ENCODE measurements at regions not wholly inside any gene's neighbourhood (a gene's known extent, or its start where the extent isn't known, plus 50 kb on each side); places are given as distances from the start of the nearest gene placed in this dataset.
"Not testable (repeated sequence)": the region's sequence is repeated elsewhere in the genome, so short reads cannot be mapped to it uniquely, and the experiment has no call there.

- ChIA-PET CTCF (no interaction called here), POLR2A (no interaction called here)
These were observed 2039.9 kb downstream of the EFNA5 start for GRCh38 chr5:105630803-105631202.

GRCh38 chr5:105619725-105620124 lies 2051.0 kb downstream of the EFNA5 start:
- ChIA-PET CTCF (no interaction called here), POLR2A (no interaction called here)

- CTCF ChIA-PET, result no interaction called here
These were observed 2053.1 kb downstream of the EFNA5 start for GRCh38 chr5:105617436-105618215.

GRCh38 chr5:105616599-105616998 lies 2054.0 kb upstream of the NUDT12 start:
- ChIA-PET CTCF (no interaction called here), POLR2A (no interaction called here)

More at GRCh38 chr5:105617436-105618215, 2053.1 kb downstream of the EFNA5 start:
- POLR2A ChIA-PET, result no interaction called here

GRCh38 chr5:105602406-105602805 lies 2039.8 kb upstream of the NUDT12 start:
- CTCF ChIA-PET, result not testable (repeated sequence)

GRCh38 chr5:105593011-105593760 lies 2030.6 kb upstream of the NUDT12 start:
- ChIA-PET CTCF (no interaction called here), POLR2A (no interaction called here)

More at GRCh38 chr5:105602406-105602805, 2039.8 kb upstream of the NUDT12 start:
- POLR2A ChIA-PET, result not testable (repeated sequence)

- CTCF ChIA-PET, result no interaction called here
- POLR2A ChIA-PET, result no interaction called here
These were observed 2025.5 kb upstream of the NUDT12 start for GRCh38 chr5:105587963-105588662.

- CTCF ChIA-PET, result no interaction called here
- POLR2A ChIA-PET, result no interaction called here
These were observed 2019.5 kb upstream of the NUDT12 start for GRCh38 chr5:105581988-105582690.

- POLR2A ChIA-PET, result no interaction called here
These were observed 2011.0 kb upstream of the NUDT12 start for GRCh38 chr5:105573575-105573974.

GRCh38 chr5:105565531-105565930 lies 2002.9 kb upstream of the NUDT12 start:
- POLR2A ChIA-PET, result no interaction called here
- CTCF ChIA-PET, result interaction anchor here (0.9 kb wide), 1 partner anchor 1077 kb away, joined by 3 read pairs; no protein-coding TSS in a partner anchor

More at GRCh38 chr5:105573575-105573974, 2011.0 kb upstream of the NUDT12 start:
- CTCF ChIA-PET, result no interaction called here

- ChIA-PET CTCF (no interaction called here), POLR2A (no interaction called here)
These were observed 2001.3 kb upstream of the NUDT12 start for GRCh38 chr5:105563842-105564241.

GRCh38 chr5:105554568-105555169 lies 1992.1 kb upstream of the NUDT12 start:
- ChIA-PET CTCF (no interaction called here), POLR2A (no interaction called here)

- ChIA-PET POLR2A (no interaction called here), CTCF (no interaction called here)
These were observed 1981.7 kb upstream of the NUDT12 start for GRCh38 chr5:105544300-105544699.

GRCh38 chr5:105536675-105537074 lies 1974.1 kb upstream of the NUDT12 start:
- CTCF ChIA-PET, result no interaction called here

GRCh38 chr5:105530716-105531261 lies 1968.2 kb upstream of the NUDT12 start:
- ChIA-PET POLR2A (no interaction called here), CTCF (no interaction called here)

More at GRCh38 chr5:105536675-105537074, 1974.1 kb upstream of the NUDT12 start:
- POLR2A ChIA-PET, result no interaction called here

- CTCF ChIA-PET, result no interaction called here
- POLR2A ChIA-PET, result no interaction called here
These were observed 1967.3 kb upstream of the NUDT12 start for GRCh38 chr5:105529851-105530250.

GRCh38 chr5:105508519-105508918 lies 1945.9 kb upstream of the NUDT12 start:
- ChIA-PET POLR2A (no interaction called here), CTCF (no interaction called here)

- POLR2A ChIA-PET, result no interaction called here
- CTCF ChIA-PET, result no interaction called here
These were observed 1944.2 kb upstream of the NUDT12 start for GRCh38 chr5:105506692-105507277.

- POLR2A ChIA-PET, result no interaction called here
- CTCF ChIA-PET, result no interaction called here
These were observed 1941.4 kb upstream of the NUDT12 start for GRCh38 chr5:105503950-105504349.
